ENCODE measurements at regions not wholly inside any gene's neighbourhood (a gene's known extent, or its start where the extent isn't known, plus 50 kb on each side); places are given as distances from the start of the nearest gene placed in this dataset.

- FAIRE-seq, result no peak
- TF ChIP-seq CTCF (IDR thresholded peaks at IDR 0.05; ENCODE audit: insufficient read depth, missing control alignments), result no peak
Observed at GRCh38 chr14:53596853-53597525, 359.6 kb downstream of the BMP4 start.

GRCh38 chr14:53591816-53592215 is 364.8 kb downstream of the BMP4 start:
- no peak for TF ChIP-seq CTCF (IDR thresholded peaks at IDR 0.05; ENCODE audit: insufficient read depth, missing control alignments)
- FAIRE-seq (no peak), DNase-seq (ENCODE audit: insufficient read length, low spot score) (no peak)

More at GRCh38 chr14:53596853-53597525, 359.6 kb downstream of the BMP4 start:
- no peak for DNase-seq (ENCODE audit: insufficient read length, low spot score)

GRCh38 chr14:53581504-53581903 is 375.1 kb downstream of the BMP4 start:
- DNase-seq (ENCODE audit: insufficient read length, low spot score) (no peak), FAIRE-seq (no peak)

GRCh38 chr14:53571641-53572328 is 384.8 kb downstream of the BMP4 start:
- no peak for FAIRE-seq
- no peak for DNase-seq (ENCODE audit: insufficient read length, low spot score)
- TF ChIP-seq CTCF (IDR thresholded peaks at IDR 0.05; ENCODE audit: insufficient read depth, missing control alignments), result no peak

More at GRCh38 chr14:53581504-53581903, 375.1 kb downstream of the BMP4 start:
- TF ChIP-seq CTCF (IDR thresholded peaks at IDR 0.05; ENCODE audit: insufficient read depth, missing control alignments), result no peak

- no peak for TF ChIP-seq CTCF (IDR thresholded peaks at IDR 0.05; ENCODE audit: insufficient read depth, missing control alignments)
- FAIRE-seq (no peak), DNase-seq (ENCODE audit: insufficient read length, low spot score) (no peak)
Observed at GRCh38 chr14:53570411-53571387, 385.9 kb downstream of the BMP4 start.

GRCh38 chr14:53569446-53569845 is 387.2 kb downstream of the BMP4 start:
- DNase-seq (ENCODE audit: insufficient read length, low spot score), result no peak
- FAIRE-seq, result no peak
- TF ChIP-seq CTCF (IDR thresholded peaks at IDR 0.05; ENCODE audit: insufficient read depth, missing control alignments), result no peak

All from D721Med (cell line).